MCF 10A (cell line): ENCODE measurements at regions not wholly inside any gene's neighbourhood (a gene's known extent, or its start where the extent isn't known, plus 50 kb on each side); places are given as distances from the start of the nearest gene placed in this dataset.
A peak's percentile ranks its signal among the peaks of the same experiment; 100 is the strongest.

Source experiments
- BruUV-seq: library from RNA; stranded (reverse); fragments of 400-500 nt; replicated peaks from 2 replicates; lab custom pipeline; 2021; lab: Mats Ljungman, UMichigan
- CTCF ChIA-PET: fragments of 300-600 bp; sonication (Branson Sonifier 250); formaldehyde crosslinking; extraction: SDS; loops from one replicate; lab custom pipeline; 2021; ENCODE audit warnings: antibody characterized with exemption, inconsistent platforms; lab: Yijun Ruan, JAX
- POLR2A ChIA-PET: fragments of 300-600, 350-650 bp; sonication (Branson Sonifier 250); formaldehyde crosslinking; extraction: SDS; loops from one replicate; lab custom pipeline; 2020; ENCODE audit warnings: antibody characterized with exemption, inconsistent platforms; lab: Yijun Ruan, JAX
- DNase-seq: peaks from one replicate; pipeline ENCODE4 v3.0.0-alpha.2; 2018; ENCODE audit not compliant: unreplicated experiment
- H3K27ac Mint-ChIP-seq: one replicate; pipeline ENCODE4 v1.8.0; 2022; ENCODE audit warnings: mild to moderate bottlenecking, low read depth, mixed read lengths; ENCODE audit not compliant: unreplicated experiment
- H3K27me3 Mint-ChIP-seq: one replicate; pipeline ENCODE4 v1.8.0; 2022; ENCODE audit warnings: mixed read lengths; ENCODE audit not compliant: insufficient read depth, unreplicated experiment
- H3K36me3 Mint-ChIP-seq: one replicate; pipeline ENCODE4 v1.8.0; 2022; ENCODE audit warnings: mild to moderate bottlenecking, moderate library complexity, mixed read lengths; ENCODE audit not compliant: insufficient read depth, unreplicated experiment
- H3K4me1 Mint-ChIP-seq: one replicate; pipeline ENCODE4 v1.8.0; 2022; ENCODE audit warnings: mixed read lengths; ENCODE audit not compliant: insufficient read depth, unreplicated experiment
- H3K4me3 Mint-ChIP-seq: one replicate; pipeline ENCODE4 v1.8.0; 2022; ENCODE audit warnings: mild to moderate bottlenecking, moderate library complexity, mixed read lengths; ENCODE audit not compliant: unreplicated experiment
- H3K9me3 Mint-ChIP-seq: one replicate; pipeline ENCODE4 v1.8.0; 2022; ENCODE audit warnings: mixed read lengths; ENCODE audit not compliant: unreplicated experiment
- CTCF ChIP-seq: fragments of 200-600 bp; IDR thresholded peaks from one replicate; pipeline ENCODE4 v1.8.0; 2022; ENCODE audit warnings: antibody characterized with exemption, mild to moderate bottlenecking; ENCODE audit not compliant: unreplicated experiment
- intact Hi-C: fragments of 100-400 bp; cut with micrococcal nuclease; formaldehyde crosslinking; loops from 2 replicates; pipeline ENCODE4 v1.14.1; 2022

- Mint-ChIP-seq H3K27ac (peak overlapping the region; percentile 4), H3K4me3 (no peak overlapping the region), H3K36me3 (peaks cover under 1% of the 10 kb centered on the region), H3K9me3 (no peaks in the 10 kb centered on the region), H3K4me1 (peaks cover 25% of the 10 kb centered on the region), H3K27me3 (no peaks in the 10 kb centered on the region)
- BruUV-seq, result no TSS peak
- peak; percentile 43 for DNase-seq
- TF ChIP-seq CTCF, result no peak
- intact Hi-C loops, result loop anchor here (5.0 kb wide), 1 partner anchor 83 kb away; no protein-coding TSS in a partner anchor
- POLR2A ChIA-PET, result interaction anchor here (0.6 to 1.5 kb wide), 3 partner anchors 9 to 94 kb away, joined by 3 to 4 read pairs (median 3); no protein-coding TSS in a partner anchor
- CTCF ChIA-PET, result no interaction called here
Measured at GRCh38 chr3:69458803-69459365, 73.0 kb upstream of the FRMD4B start.

GRCh38 chr3:69456631-69457030 is 70.7 kb upstream of the FRMD4B start:
- DNase-seq, result no peak
- TF ChIP-seq CTCF, result no peak
- BruUV-seq, result no TSS peak
- intact Hi-C loops, result loop anchor here (5.0 kb wide), 1 partner anchor 86 kb away; no protein-coding TSS in a partner anchor
- no peak overlapping the region for H3K4me3 Mint-ChIP-seq
- ChIA-PET POLR2A (interaction anchor here (1.7 kb wide), 1 partner anchor 85 kb away, joined by 8 read pairs; no protein-coding TSS in a partner anchor), CTCF (interaction anchor here (0.6 to 2.9 kb wide), 6 partner anchors 15 to 265 kb away, joined by 3 to 12 read pairs (median 5); no protein-coding TSS in a partner anchor)
- H3K27ac Mint-ChIP-seq, result peak overlapping the region; percentile 25
- peaks cover 11% of the 10 kb centered on the region for H3K4me1 Mint-ChIP-seq
- H3K36me3 Mint-ChIP-seq, result peaks cover 7% of the 10 kb centered on the region
- no peaks in the 10 kb centered on the region for H3K27me3 Mint-ChIP-seq
- H3K9me3 Mint-ChIP-seq, result no peaks in the 10 kb centered on the region

- no TSS peak for BruUV-seq
- peaks cover 10% of the 10 kb centered on the region for H3K4me1 Mint-ChIP-seq
- intact Hi-C loops, result no loop called here
- TF ChIP-seq CTCF, result no peak
- no peaks in the 10 kb centered on the region for H3K27me3 Mint-ChIP-seq
- H3K27ac Mint-ChIP-seq, result no peak overlapping the region
- no peak overlapping the region for H3K4me3 Mint-ChIP-seq
- H3K9me3 Mint-ChIP-seq, result no peaks in the 10 kb centered on the region
- peaks cover 7% of the 10 kb centered on the region for H3K36me3 Mint-ChIP-seq
- CTCF ChIA-PET, result interaction anchor here (0.8 to 2.9 kb wide), 2 partner anchors 13 kb away, joined by 3 to 12 read pairs; no protein-coding TSS in a partner anchor
- no peak for DNase-seq
- POLR2A ChIA-PET, result no interaction called here
Measured at GRCh38 chr3:69454204-69454787, 68.4 kb upstream of the FRMD4B start.

GRCh38 chr3:69452295-69452694 is 66.4 kb upstream of the FRMD4B start:
- TF ChIP-seq CTCF, result no peak
- Mint-ChIP-seq H3K36me3 (peaks cover 7% of the 10 kb centered on the region), H3K4me3 (no peak overlapping the region), H3K4me1 (no peaks in the 10 kb centered on the region), H3K27ac (no peak overlapping the region), H3K9me3 (no peaks in the 10 kb centered on the region), H3K27me3 (no peaks in the 10 kb centered on the region)
- CTCF ChIA-PET, result interaction anchor here (1.1 to 2.5 kb wide), 5 partner anchors 11 to 332 kb away, joined by 3 to 10 read pairs (median 3); no protein-coding TSS in a partner anchor
- intact Hi-C loops, result no loop called here
- DNase-seq, result no peak
- no TSS peak for BruUV-seq
- POLR2A ChIA-PET, result no interaction called here
